ENCODE measurements at regions not wholly inside any gene's neighbourhood (a gene's known extent, or its start where the extent isn't known, plus 50 kb on each side); places are given as distances from the start of the nearest gene placed in this dataset.

DNA sequence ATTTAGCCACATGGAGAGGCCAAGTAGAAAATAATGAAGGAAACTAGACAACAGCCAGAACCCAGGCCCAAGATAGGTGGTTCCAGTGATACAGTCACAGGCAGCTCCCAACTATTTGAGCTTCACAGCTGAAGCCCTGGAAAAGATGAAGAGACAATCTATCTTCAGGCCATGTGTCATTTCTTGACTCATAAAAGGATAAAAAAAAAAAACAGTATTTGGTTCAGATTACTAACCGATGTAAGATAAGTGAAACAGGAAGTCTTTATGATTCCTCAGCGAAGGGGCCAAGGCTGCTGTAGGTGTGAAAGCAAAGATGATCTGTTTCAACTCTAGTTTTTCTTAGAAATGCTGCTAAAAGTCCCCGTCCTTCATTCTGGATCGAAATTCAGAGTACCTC lies 394.6 kb downstream of the ZNF385D start:
- TF ChIP-seq, protein P1, sequence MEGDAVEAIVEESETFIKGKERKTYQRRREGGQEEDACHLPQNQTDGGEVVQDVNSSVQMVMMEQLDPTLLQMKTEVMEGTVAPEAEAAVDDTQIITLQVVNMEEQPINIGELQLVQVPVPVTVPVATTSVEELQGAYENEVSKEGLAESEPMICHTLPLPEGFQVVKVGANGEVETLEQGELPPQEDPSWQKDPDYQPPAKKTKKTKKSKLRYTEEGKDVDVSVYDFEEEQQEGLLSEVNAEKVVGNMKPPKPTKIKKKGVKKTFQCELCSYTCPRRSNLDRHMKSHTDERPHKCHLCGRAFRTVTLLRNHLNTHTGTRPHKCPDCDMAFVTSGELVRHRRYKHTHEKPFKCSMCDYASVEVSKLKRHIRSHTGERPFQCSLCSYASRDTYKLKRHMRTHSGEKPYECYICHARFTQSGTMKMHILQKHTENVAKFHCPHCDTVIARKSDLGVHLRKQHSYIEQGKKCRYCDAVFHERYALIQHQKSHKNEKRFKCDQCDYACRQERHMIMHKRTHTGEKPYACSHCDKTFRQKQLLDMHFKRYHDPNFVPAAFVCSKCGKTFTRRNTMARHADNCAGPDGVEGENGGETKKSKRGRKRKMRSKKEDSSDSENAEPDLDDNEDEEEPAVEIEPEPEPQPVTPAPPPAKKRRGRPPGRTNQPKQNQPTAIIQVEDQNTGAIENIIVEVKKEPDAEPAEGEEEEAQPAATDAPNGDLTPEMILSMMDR (IDR thresholded peaks at IDR 0.05), result no peak
- TF ChIP-seq POLR2A (IDR thresholded peaks at IDR 0.05), result no peak
